ENCODE measurements at regions not wholly inside any gene's neighbourhood (a gene's known extent, or its start where the extent isn't known, plus 50 kb on each side); places are given as distances from the start of the nearest gene placed in this dataset.

DNA sequence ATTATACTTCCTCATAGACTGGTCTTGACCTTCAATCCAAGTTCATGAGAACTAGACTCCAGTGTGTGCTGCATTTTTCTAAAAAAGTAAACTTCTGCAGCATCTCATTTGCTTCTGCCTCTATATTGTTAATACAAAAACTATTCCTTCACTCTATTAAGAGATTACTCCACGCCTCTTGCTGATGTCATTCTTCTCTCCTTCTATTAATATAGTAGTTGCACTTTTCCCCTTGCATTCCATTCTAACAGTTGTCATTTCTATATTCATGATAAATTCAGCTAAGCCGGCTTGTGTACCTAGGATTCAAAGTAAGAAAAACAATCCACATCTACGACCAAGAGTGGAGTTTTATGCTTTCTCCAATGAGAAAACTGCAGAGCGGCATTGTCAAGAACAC is 480.4 kb upstream of the NOVA1 start:
- Histone ChIP-seq H3K4me1 (no peaks in the 10 kb centered on the region), H3K4me3 (ENCODE audit: low read depth, low read length) (no peak overlapping the region), H3K9me3 (peaks cover 4% of the 10 kb centered on the region; the same call in 1 of the 2 replicates), H3K27me3 (no peaks in the 10 kb centered on the region), H3K36me3 (no peaks in the 10 kb centered on the region)
- TF ChIP-seq, protein P1, sequence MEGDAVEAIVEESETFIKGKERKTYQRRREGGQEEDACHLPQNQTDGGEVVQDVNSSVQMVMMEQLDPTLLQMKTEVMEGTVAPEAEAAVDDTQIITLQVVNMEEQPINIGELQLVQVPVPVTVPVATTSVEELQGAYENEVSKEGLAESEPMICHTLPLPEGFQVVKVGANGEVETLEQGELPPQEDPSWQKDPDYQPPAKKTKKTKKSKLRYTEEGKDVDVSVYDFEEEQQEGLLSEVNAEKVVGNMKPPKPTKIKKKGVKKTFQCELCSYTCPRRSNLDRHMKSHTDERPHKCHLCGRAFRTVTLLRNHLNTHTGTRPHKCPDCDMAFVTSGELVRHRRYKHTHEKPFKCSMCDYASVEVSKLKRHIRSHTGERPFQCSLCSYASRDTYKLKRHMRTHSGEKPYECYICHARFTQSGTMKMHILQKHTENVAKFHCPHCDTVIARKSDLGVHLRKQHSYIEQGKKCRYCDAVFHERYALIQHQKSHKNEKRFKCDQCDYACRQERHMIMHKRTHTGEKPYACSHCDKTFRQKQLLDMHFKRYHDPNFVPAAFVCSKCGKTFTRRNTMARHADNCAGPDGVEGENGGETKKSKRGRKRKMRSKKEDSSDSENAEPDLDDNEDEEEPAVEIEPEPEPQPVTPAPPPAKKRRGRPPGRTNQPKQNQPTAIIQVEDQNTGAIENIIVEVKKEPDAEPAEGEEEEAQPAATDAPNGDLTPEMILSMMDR (IDR thresholded peaks at IDR 0.05; ENCODE audit: low read depth, low read length) = no peak
- no peak for DNase-seq

GRCh38 chr14:27079716-27080115 is 481.9 kb upstream of the NOVA1 start:
- no peaks in the 10 kb centered on the region for H3K27me3 ChIP-seq
- H3K36me3 ChIP-seq = no peaks in the 10 kb centered on the region
- no peaks in the 10 kb centered on the region for H3K4me1 ChIP-seq
- H3K4me3 ChIP-seq (ENCODE audit: low read depth, low read length) = no peak overlapping the region
- DNase-seq = no peak
- TF ChIP-seq, protein P1 (IDR thresholded peaks at IDR 0.05; ENCODE audit: low read depth, low read length) = no peak
- peaks cover 4% of the 10 kb centered on the region; the same call in 1 of the 2 replicates for H3K9me3 ChIP-seq

DNA sequence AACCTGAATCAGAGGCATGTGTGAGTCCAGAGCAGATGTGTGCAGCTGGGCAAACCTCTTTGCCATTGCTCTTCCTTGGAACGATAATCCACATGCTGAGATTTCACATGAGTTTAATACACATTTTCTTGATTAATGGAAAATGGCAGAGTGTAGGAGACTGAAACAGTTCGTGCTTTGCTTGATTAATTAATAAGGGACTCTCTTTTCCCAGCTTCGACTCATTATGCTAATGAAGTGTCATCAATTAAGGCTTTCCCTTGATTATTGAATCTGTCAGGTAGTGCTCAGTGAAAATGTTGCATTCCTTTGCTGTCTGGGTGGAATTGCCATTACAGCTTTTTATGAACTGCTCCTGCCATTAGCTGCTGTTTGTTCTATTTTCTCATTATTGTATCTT is 487.7 kb upstream of the NOVA1 start:
- Histone ChIP-seq H3K4me3 (ENCODE audit: low read depth, low read length) (no peak overlapping the region), H3K36me3 (no peaks in the 10 kb centered on the region), H3K4me1 (no peaks in the 10 kb centered on the region), H3K27me3 (no peaks in the 10 kb centered on the region), H3K9me3 (peaks cover 4% of the 10 kb centered on the region; the same call in 1 of the 2 replicates)
- TF ChIP-seq, protein P1 (IDR thresholded peaks at IDR 0.05; ENCODE audit: low read depth, low read length) = no peak
- DNase-seq = no peak

DNA sequence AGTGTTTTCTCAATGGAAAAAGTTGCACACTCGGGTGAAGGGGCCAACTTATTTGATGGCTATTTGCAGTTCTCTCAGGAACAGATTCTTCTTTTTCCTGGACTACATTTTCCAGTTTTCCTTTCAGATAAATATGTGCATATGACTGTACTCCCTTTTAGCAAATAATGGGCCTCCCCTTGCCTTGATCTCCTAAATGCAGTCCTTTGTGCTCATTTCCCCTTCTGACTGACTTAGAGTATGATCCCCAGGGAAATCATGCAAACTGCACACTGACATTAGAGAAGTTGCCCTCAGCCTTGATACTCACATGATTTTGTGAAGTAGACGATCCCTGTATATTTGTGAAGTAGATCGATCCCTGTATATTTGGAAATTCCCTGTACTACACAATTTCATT is 492.9 kb upstream of the NOVA1 start:
- TF ChIP-seq, protein P1 (IDR thresholded peaks at IDR 0.05; ENCODE audit: low read depth, low read length) = no peak
- Histone ChIP-seq H3K9me3 (no peaks in the 10 kb centered on the region), H3K27me3 (no peaks in the 10 kb centered on the region), H3K36me3 (no peaks in the 10 kb centered on the region), H3K4me3 (ENCODE audit: low read depth, low read length) (no peak overlapping the region), H3K4me1 (no peaks in the 10 kb centered on the region)
- no peak for DNase-seq

- DNase-seq = no peak
- H3K9me3 ChIP-seq = no peaks in the 10 kb centered on the region
- TF ChIP-seq, protein P1 (IDR thresholded peaks at IDR 0.05; ENCODE audit: low read depth, low read length) = no peak
- H3K4me1 ChIP-seq = no peaks in the 10 kb centered on the region
- H3K4me3 ChIP-seq (ENCODE audit: low read depth, low read length) = no peak overlapping the region
- no peaks in the 10 kb centered on the region for H3K27me3 ChIP-seq
- H3K36me3 ChIP-seq = no peaks in the 10 kb centered on the region
Measured at GRCh38 chr14:27091973-27092372, 494.1 kb upstream of the NOVA1 start.

DNA sequence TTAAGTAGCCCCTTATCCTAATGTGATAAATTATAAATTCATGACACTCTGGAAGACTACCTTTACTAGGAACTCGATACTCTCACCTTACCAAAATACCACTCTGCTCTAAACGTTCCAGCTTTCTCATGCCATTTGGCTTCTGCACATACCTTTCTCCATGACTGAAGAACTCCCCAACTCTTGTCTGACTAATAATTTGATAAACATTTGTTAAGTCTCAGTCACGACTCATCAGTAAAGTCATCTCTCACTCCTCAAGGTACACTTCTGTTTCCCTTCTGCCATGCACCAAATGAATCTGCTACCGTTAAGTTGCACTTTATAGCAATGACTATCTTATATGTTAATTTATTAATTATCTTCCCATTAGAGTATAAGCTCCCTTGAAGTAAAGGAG is 498.3 kb upstream of the NOVA1 start:
- H3K4me3 ChIP-seq (ENCODE audit: low read depth, low read length) = no peak overlapping the region
- no peaks in the 10 kb centered on the region for H3K36me3 ChIP-seq
- DNase-seq = no peak
- H3K4me1 ChIP-seq = no peaks in the 10 kb centered on the region
- H3K27me3 ChIP-seq = no peaks in the 10 kb centered on the region
- H3K9me3 ChIP-seq = no peaks in the 10 kb centered on the region
- TF ChIP-seq, protein P1 (IDR thresholded peaks at IDR 0.05; ENCODE audit: low read depth, low read length) = no peak
